Cardiac fibroblast (primary cell): ENCODE measurements at regions not wholly inside any gene's neighbourhood (a gene's known extent, or its start where the extent isn't known, plus 50 kb on each side); places are given as distances from the start of the nearest gene placed in this dataset.
"Not testable (repeated sequence)": the region's sequence is repeated elsewhere in the genome, so short reads cannot be mapped to it uniquely, and the experiment has no call there.

Source experiments
- DNase-seq, 2 donors: peaks; one replicate each; pipeline versions ENCODE4 v3.0.0 to v3.0.0-alpha.2; 2010; ENCODE audit warnings: low read depth in 2 of 2
- H3K4me3 ChIP-seq, 2 donors: replicated peaks in 1 of 2; 1 replicate in 1 of 2; 2 replicates in 1 of 2; pipeline ENCODE4 v1.5.1; 2011; ENCODE audit warnings: low read depth in 2 of 2, low read length in 2 of 2, mild to moderate bottlenecking in 2 of 2, moderate library complexity in 1 of 2
- CTCF ChIP-seq: IDR thresholded peaks from one replicate; pipeline ENCODE4 v1.5.1; 2011; ENCODE audit warnings: low read depth, mild to moderate bottlenecking, low read length, inconsistent platforms

- DNase-seq = no peak
- TF ChIP-seq CTCF = no peak
Measured at GRCh38 chr4:179664430-179665027, 2222.3 kb upstream of the AGA start.

GRCh38 chr4:179666226-179666625, 2224.0 kb upstream of the AGA start:
- no peak for TF ChIP-seq CTCF
- no peak overlapping the region for H3K4me3 ChIP-seq
- DNase-seq = no peak

More at GRCh38 chr4:179664430-179665027, 2222.3 kb upstream of the AGA start:
- H3K4me3 ChIP-seq = no peak overlapping the region

DNA sequence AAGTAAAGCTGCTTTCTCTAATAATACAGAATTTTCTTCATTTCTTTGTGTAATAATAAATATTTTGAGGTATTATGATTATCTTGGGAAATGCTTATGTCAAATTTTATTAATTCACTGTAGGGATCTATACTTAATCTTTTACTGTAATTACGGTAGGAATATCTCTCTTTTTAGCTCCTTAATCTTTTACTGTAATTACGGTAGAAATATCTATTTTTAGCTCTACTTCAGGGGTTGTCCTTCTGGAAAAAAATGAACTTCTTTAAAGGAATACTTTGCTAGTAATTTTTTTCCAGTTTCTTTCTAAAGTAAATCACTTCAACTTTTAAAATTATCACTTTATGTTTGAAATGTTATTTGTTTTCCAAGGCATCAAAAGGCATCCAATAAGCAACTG, 2229.4 kb upstream of the AGA start:
- H3K4me3 ChIP-seq = no peak overlapping the region
- no peak for TF ChIP-seq CTCF
- no peak for DNase-seq

GRCh38 chr4:179678093-179678814, 2236.0 kb upstream of the AGA start:
- DNase-seq = no peak
- TF ChIP-seq CTCF = no peak
- no peak overlapping the region for H3K4me3 ChIP-seq

DNA sequence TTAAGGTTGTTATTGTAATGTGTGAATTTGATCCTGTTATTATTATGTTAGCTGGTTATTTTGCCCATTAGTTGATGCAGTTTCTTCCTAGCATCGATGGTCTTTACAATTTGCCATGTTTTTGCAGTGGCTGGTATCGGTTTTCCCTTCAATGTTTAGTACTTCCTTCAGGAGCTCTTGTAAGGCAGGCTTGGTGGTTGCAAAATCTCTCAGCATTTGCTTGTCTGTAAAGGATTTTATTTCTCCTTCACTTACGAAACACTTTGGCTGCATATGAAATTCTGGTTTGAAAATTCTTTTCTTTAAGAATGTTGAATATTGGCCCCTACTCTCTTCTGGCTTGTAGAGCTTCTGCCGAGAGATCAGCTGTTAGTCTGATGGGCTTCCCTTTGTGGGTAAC, 2241.4 kb upstream of the AGA start:
- H3K4me3 ChIP-seq, DNase-seq: not testable (repeated sequence)

GRCh38 chr4:179692222-179692621, 2250.0 kb upstream of the AGA start:
- no peak overlapping the region for H3K4me3 ChIP-seq
- DNase-seq = no peak
- no peak for TF ChIP-seq CTCF

- H3K4me3 ChIP-seq = no peak overlapping the region
- DNase-seq = peak; percentile 5 to 48
- TF ChIP-seq CTCF = no peak
Measured at GRCh38 chr4:179695175-179695574, 2252.9 kb upstream of the AGA start.
